ENCODE measurements at regions not wholly inside any gene's neighbourhood (a gene's known extent, or its start where the extent isn't known, plus 50 kb on each side); places are given as distances from the start of the nearest gene placed in this dataset.

- Histone ChIP-seq H3K36me3 (ENCODE audit: control insufficient read depth, insufficient read depth, low read length) (no peaks in the 10 kb centered on the region), H3K9ac (ENCODE audit: extremely low read depth, low read length, poor library complexity, severe bottlenecking) (no peak overlapping the region), H3K9me3 (ENCODE audit: control insufficient read depth, low read length) (no peaks in the 10 kb centered on the region), H3K27ac (ENCODE audit: low read depth, low read length) (no peak overlapping the region), H3K4me1 (ENCODE audit: control insufficient read depth, insufficient read depth, low read length) (no peaks in the 10 kb centered on the region), H3K27me3 (ENCODE audit: control insufficient read depth, insufficient read depth, low read length, poor library complexity, severe bottlenecking) (no peaks in the 10 kb centered on the region), H3K4me3 (ENCODE audit: low read length) (no peak overlapping the region)
- DNase-seq: no peak
- no peak for TF ChIP-seq CTCF (conservative IDR thresholded peaks at IDR 0.05)
- WGBS, 2 experiments (ENCODE audit: insufficient coverage in 1 of 2, insufficient read length in 1 of 2): 88 to 100% methylated on average over 1 of the region's 2 CpGs
- peaks cover 4% of the 10 kb centered on the region for H3K4me1 Mint-ChIP-seq
- H3K9me3 Mint-ChIP-seq: no peaks in the 10 kb centered on the region
- H3K4me3 Mint-ChIP-seq: no peak overlapping the region
- no peak overlapping the region for H3K27ac Mint-ChIP-seq
- H3K27me3 Mint-ChIP-seq (ENCODE audit: insufficient read depth): peaks cover 4% of the 10 kb centered on the region
- H3K36me3 Mint-ChIP-seq (ENCODE audit: low read depth): no peaks in the 10 kb centered on the region
These were observed 201.6 kb downstream of the MBL2 start for GRCh38 chr10:52571018-52571417.

- WGBS, 2 experiments (ENCODE audit: insufficient coverage in 1 of 2, insufficient read length in 1 of 2): 95% methylated on average over 1 of the region's 3 CpGs; no CpG with 5 or more reads in 1 of the 2 experiments
- no peak overlapping the region for H3K27ac Mint-ChIP-seq
- peaks cover 4% of the 10 kb centered on the region for H3K27me3 Mint-ChIP-seq (ENCODE audit: insufficient read depth)
- Histone ChIP-seq H3K27me3 (ENCODE audit: control insufficient read depth, insufficient read depth, low read length, poor library complexity, severe bottlenecking) (no peaks in the 10 kb centered on the region), H3K4me1 (ENCODE audit: control insufficient read depth, insufficient read depth, low read length) (no peaks in the 10 kb centered on the region), H3K9ac (ENCODE audit: extremely low read depth, low read length, poor library complexity, severe bottlenecking) (no peak overlapping the region), H3K9me3 (ENCODE audit: control insufficient read depth, low read length) (no peaks in the 10 kb centered on the region), H3K4me3 (ENCODE audit: low read length) (no peak overlapping the region), H3K27ac (ENCODE audit: low read depth, low read length) (no peak overlapping the region), H3K36me3 (ENCODE audit: control insufficient read depth, insufficient read depth, low read length) (no peaks in the 10 kb centered on the region)
- no peaks in the 10 kb centered on the region for H3K4me1 Mint-ChIP-seq
- DNase-seq: no peak
- no peak overlapping the region for H3K4me3 Mint-ChIP-seq
- H3K9me3 Mint-ChIP-seq: no peaks in the 10 kb centered on the region
- no peaks in the 10 kb centered on the region for H3K36me3 Mint-ChIP-seq (ENCODE audit: low read depth)
- no peak for TF ChIP-seq CTCF (conservative IDR thresholded peaks at IDR 0.05)
These were observed 200.9 kb downstream of the MBL2 start for GRCh38 chr10:52571516-52572182.

GRCh38 chr10:52573347-52573746 is 199.2 kb downstream of the MBL2 start:
- H3K27ac Mint-ChIP-seq: no peak overlapping the region
- H3K4me1 Mint-ChIP-seq: no peaks in the 10 kb centered on the region
- Histone ChIP-seq H3K4me3 (ENCODE audit: low read length) (no peak overlapping the region), H3K9ac (ENCODE audit: extremely low read depth, low read length, poor library complexity, severe bottlenecking) (no peak overlapping the region), H3K27me3 (ENCODE audit: control insufficient read depth, insufficient read depth, low read length, poor library complexity, severe bottlenecking) (no peaks in the 10 kb centered on the region), H3K27ac (ENCODE audit: low read depth, low read length) (no peak overlapping the region), H3K9me3 (ENCODE audit: control insufficient read depth, low read length) (no peaks in the 10 kb centered on the region), H3K4me1 (ENCODE audit: control insufficient read depth, insufficient read depth, low read length) (no peaks in the 10 kb centered on the region), H3K36me3 (ENCODE audit: control insufficient read depth, insufficient read depth, low read length) (no peaks in the 10 kb centered on the region)
- peaks cover 4% of the 10 kb centered on the region for H3K27me3 Mint-ChIP-seq (ENCODE audit: insufficient read depth)
- H3K36me3 Mint-ChIP-seq (ENCODE audit: low read depth): no peaks in the 10 kb centered on the region
- WGBS, 2 experiments (ENCODE audit: insufficient coverage in 1 of 2, insufficient read length in 1 of 2): no CpG with 5 or more reads among the region's 2 CpGs
- no peaks in the 10 kb centered on the region for H3K9me3 Mint-ChIP-seq
- TF ChIP-seq CTCF (conservative IDR thresholded peaks at IDR 0.05): no peak
- no peak overlapping the region for H3K4me3 Mint-ChIP-seq
- no peak for DNase-seq
